GM12878 (cell line): ENCODE measurements at regions not wholly inside any gene's neighbourhood (a gene's known extent, or its start where the extent isn't known, plus 50 kb on each side); places are given as distances from the start of the nearest gene placed in this dataset.

ENCODE experiments used
- ATAC-seq: fragments of 200-7000 bp; cut with Tn5 transposase; 3 replicates; pipeline ENCODE4 v1.9.1; 2020; ENCODE audit warnings: mild to moderate bottlenecking, moderate library complexity
- BruUV-seq: library from RNA; stranded (reverse); fragments of 400-500 nt; replicated peaks from 2 replicates; lab custom pipeline; 2021; lab: Mats Ljungman, UMichigan
- CTCF ChIA-PET: fragments of 300-600 bp; sonication (Branson Sonifier 250); formaldehyde crosslinking; extraction: SDS; loops from one replicate; lab custom pipeline; 2021; ENCODE audit warnings: inconsistent platforms; lab: Yijun Ruan, JAX
- POLR2A ChIA-PET: fragments of 350-600 bp; formaldehyde crosslinking; extraction: SDS; loops from one replicate; lab custom pipeline; 2021; ENCODE audit warnings: inconsistent platforms; lab: Charles Lee
- RAD21 ChIA-PET: fragments of 300-600 bp; sonication (Branson Sonifier 250); formaldehyde crosslinking; loops from one replicate; lab custom pipeline; 2023; ENCODE audit warnings: antibody characterized with exemption; ENCODE audit not compliant: unreplicated experiment; lab: Charles Lee
- SMC1A ChIA-PET: fragments of 300-600 bp; sonication (Branson Sonifier 250); formaldehyde crosslinking; loops from one replicate; lab custom pipeline; 2023; ENCODE audit not compliant: unreplicated experiment, uncharacterized antibody; lab: Charles Lee
- DNase-seq: peaks from one replicate; pipeline ENCODE4 v3.0.0-alpha.2; 2011; ENCODE audit warnings: low read depth, low spot score
- FAIRE-seq: peaks from 3 replicates; lab custom pipeline; 2011; peaks lifted over from hg19 to GRCh38; lab: Jason Lieb, UNC
- H2AFZ ChIP-seq: 2 replicates; pipeline ENCODE4 v1.6.0; 2011; ENCODE audit warnings: low read depth, low read length, control low read depth; ENCODE audit not compliant: control insufficient read depth
- H3K27ac ChIP-seq: 2 replicates; pipeline ENCODE4 v1.5.1; 2011; ENCODE audit warnings: control low read depth; ENCODE audit not compliant: control insufficient read depth, insufficient read depth
- H3K27me3 ChIP-seq, 2 experiments: replicated peaks in 1 of 2; 2 replicates each; pipeline versions ENCODE4 v1.6.0 to v1.6.1; 2011; ENCODE audit warnings: low read length in 1 of 2; ENCODE audit not compliant: control insufficient read depth in 2 of 2, insufficient read depth in 2 of 2
- H3K36me3 ChIP-seq, 2 experiments: 2 replicates each; pipeline ENCODE4 v1.5.1; 2011; ENCODE audit warnings: low read length in 1 of 2; ENCODE audit not compliant: control insufficient read depth in 2 of 2, insufficient read depth in 2 of 2
- H3K4me1 ChIP-seq: 2 replicates; pipeline ENCODE4 v1.6.1; 2011; ENCODE audit warnings: mild to moderate bottlenecking, low read length, moderate library complexity, mixed read lengths; ENCODE audit not compliant: control insufficient read depth, insufficient read depth
- H3K4me2 ChIP-seq: 2 replicates; pipeline ENCODE4 v1.6.0; 2011; ENCODE audit warnings: control low read depth; ENCODE audit not compliant: control insufficient read depth, insufficient read depth
- H3K4me3 ChIP-seq: fragments of 200-600 bp; sonication (generic); 2 replicates; pipeline ENCODE4 v1.5.1; 2016
- H3K79me2 ChIP-seq: 2 replicates; pipeline ENCODE4 v1.6.0; 2011; ENCODE audit warnings: low read length; ENCODE audit not compliant: control insufficient read depth, insufficient read depth
- H3K9ac ChIP-seq: 2 replicates; pipeline ENCODE4 v1.8.0; 2011; ENCODE audit warnings: low read length, control low read depth, mixed read lengths; ENCODE audit not compliant: control insufficient read depth, insufficient read depth
- H3K9me3 ChIP-seq: replicated peaks from 3 replicates; pipeline ENCODE4 v1.5.1; 2011; ENCODE audit warnings: mild to moderate bottlenecking, low read length; ENCODE audit not compliant: control insufficient read depth, insufficient read depth
- H4K20me1 ChIP-seq: 2 replicates; pipeline ENCODE4 v1.6.0; 2011; ENCODE audit not compliant: control insufficient read depth, insufficient read depth
- ASH2L ChIP-seq: fragments of 300-600, 200-600 bp; sonication (generic); IDR thresholded peaks from 2 replicates; pipeline ENCODE4 v1.6.1; 2017; ENCODE audit warnings: low read depth, mild to moderate bottlenecking, borderline replicate concordance
- CHD4 ChIP-seq: fragments of 200-600 bp; sonication (generic); IDR thresholded peaks from 2 replicates; pipeline ENCODE4 v1.6.1; 2016; ENCODE audit warnings: mild to moderate bottlenecking
- EGR1 ChIP-seq, 2 experiments: IDR thresholded peaks; 1 replicate in 1 of 2; 2 replicates in 1 of 2; pipeline ENCODE4 v1.6.1; 2011 to 2012; ENCODE audit warnings: low read depth in 2 of 2, low read length in 2 of 2, borderline replicate concordance in 1 of 2, mild to moderate bottlenecking in 1 of 2, moderate library complexity in 1 of 2
- ESRRA ChIP-seq: IDR thresholded peaks from 2 replicates; pipeline ENCODE4 v1.6.1; 2012; ENCODE audit warnings: mild to moderate bottlenecking, low read length, improper control_type of control experiment
- HDAC6 ChIP-seq: fragments of 200-600 bp; sonication (generic); IDR thresholded peaks from one replicate; pipeline ENCODE4 v1.8.0; 2017; ENCODE audit warnings: antibody characterized with exemption; ENCODE audit not compliant: unreplicated experiment
- HDGF ChIP-seq: fragments of 450-650 bp; IDR thresholded peaks from 2 replicates; pipeline ENCODE4 v1.6.1; 2016; ENCODE audit warnings: antibody characterized with exemption
- KDM1A ChIP-seq: fragments of 200-600 bp; sonication (generic); IDR thresholded peaks from 2 replicates; pipeline ENCODE4 v1.6.1; 2016; ENCODE audit warnings: borderline replicate concordance
- KLF5 ChIP-seq: fragments of 450-650 bp; IDR thresholded peaks from 2 replicates; pipeline ENCODE4 v1.6.1; 2014; ENCODE audit warnings: mild to moderate bottlenecking; ENCODE audit not compliant: partially characterized antibody
- MTA2 ChIP-seq: fragments of 450-650 bp; IDR thresholded peaks from 2 replicates; pipeline ENCODE4 v1.6.1; 2016; ENCODE audit warnings: low read depth, mild to moderate bottlenecking, moderate library complexity
- NFXL1 ChIP-seq: fragments of 450-650 bp; IDR thresholded peaks from 2 replicates; pipeline ENCODE4 v1.6.1; 2017; ENCODE audit warnings: antibody characterized with exemption, mild to moderate bottlenecking, borderline replicate concordance
- PBX3 ChIP-seq: IDR thresholded peaks from 2 replicates; pipeline ENCODE4 v1.6.1; 2011; ENCODE audit warnings: mild to moderate bottlenecking, low read depth, low read length, moderate library complexity; ENCODE audit not compliant: insufficient replicate concordance
- PML ChIP-seq: IDR thresholded peaks from 2 replicates; pipeline ENCODE4 v1.6.1; 2012; ENCODE audit warnings: low read length, inconsistent platforms
- RAD21 ChIP-seq: IDR thresholded peaks from 2 replicates; pipeline ENCODE4 v1.6.1; 2011; ENCODE audit warnings: mild to moderate bottlenecking, low read depth, low read length, moderate library complexity; ENCODE audit not compliant: insufficient read depth
- SMAD5 ChIP-seq: IDR thresholded peaks from 2 replicates; pipeline ENCODE4 v1.6.1; 2016; ENCODE audit warnings: antibody characterized with exemption, low read depth
- SMARCA5 ChIP-seq: fragments of 450-650 bp; IDR thresholded peaks from 2 replicates; pipeline ENCODE4 v1.6.1; 2017; ENCODE audit warnings: mild to moderate bottlenecking
- STAT1 ChIP-seq: fragments of 450-650 bp; conservative IDR thresholded peaks from 2 replicates; pipeline ENCODE4 v1.6.1; 2014; ENCODE audit warnings: antibody characterized with exemption, mild to moderate bottlenecking
- USF1 ChIP-seq: IDR thresholded peaks from 2 replicates; pipeline ENCODE4 v1.6.1; 2011; ENCODE audit warnings: borderline replicate concordance, low read depth, mild to moderate bottlenecking, moderate library complexity, mixed read lengths, low read length; ENCODE audit not compliant: insufficient read depth; ENCODE audit errors: extremely low read length
- ZNF24 ChIP-seq: fragments of 450-650 bp; IDR thresholded peaks from 2 replicates; pipeline ENCODE4 v1.6.1; 2017; ENCODE audit warnings: antibody characterized with exemption, mild to moderate bottlenecking
- WGBS: methylation state at CpG from one replicate; pipeline ENCODE4 v1.1.6; 2016; ENCODE audit warnings: low lambda C conversion rate; ENCODE audit not compliant: insufficient replicate concordance, insufficient coverage; ENCODE audit errors: missing lambda C conversion rate; 5-methylcytosine and 5-hydroxymethylcytosine counted together
- in situ Hi-C: fragments of 300-500 bp; cut with MboI; formaldehyde crosslinking; loops from 9 replicates; pipeline ENCODE4 v1.14.3; 2018; ENCODE audit warnings: mixed read lengths
- intact Hi-C: fragments of 100-400 bp; cut with micrococcal nuclease; formaldehyde crosslinking; loops from one replicate; pipeline ENCODE4 v1.14.2; 2022; ENCODE audit not compliant: unreplicated experiment
- TF ChIP-seq, protein P1 (sequence below): fragments of 450-650 bp; IDR thresholded peaks from 2 replicates; pipeline ENCODE4 v1.6.1; 2017; ENCODE audit warnings: mild to moderate bottlenecking
- TF ChIP-seq, protein P2 (sequence below): fragments of 450-650 bp; IDR thresholded peaks from 2 replicates; pipeline ENCODE4 v1.6.1; 2017; ENCODE audit warnings: borderline replicate concordance

DNA sequence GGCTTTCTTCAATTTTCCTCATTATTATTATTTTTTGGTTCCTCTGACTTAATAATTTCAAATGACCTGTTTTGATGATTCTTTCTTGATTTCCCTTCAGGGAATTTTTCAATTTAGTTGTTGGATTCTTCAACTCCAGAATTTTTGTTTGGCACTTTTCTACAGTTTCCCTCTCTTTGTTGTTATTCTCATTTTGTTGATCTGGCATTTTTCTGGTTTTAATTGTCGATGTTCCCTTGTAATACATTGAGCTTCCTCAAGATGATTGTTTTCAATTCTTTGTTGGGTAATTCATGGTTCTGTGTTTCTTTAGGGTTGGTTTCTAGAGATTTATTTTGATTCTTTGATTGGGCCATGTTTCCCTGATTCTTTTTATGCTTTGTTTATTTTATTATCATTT, 67.8 kb upstream of the DNAJC1 start (continued):
- TF ChIP-seq, protein P1, sequence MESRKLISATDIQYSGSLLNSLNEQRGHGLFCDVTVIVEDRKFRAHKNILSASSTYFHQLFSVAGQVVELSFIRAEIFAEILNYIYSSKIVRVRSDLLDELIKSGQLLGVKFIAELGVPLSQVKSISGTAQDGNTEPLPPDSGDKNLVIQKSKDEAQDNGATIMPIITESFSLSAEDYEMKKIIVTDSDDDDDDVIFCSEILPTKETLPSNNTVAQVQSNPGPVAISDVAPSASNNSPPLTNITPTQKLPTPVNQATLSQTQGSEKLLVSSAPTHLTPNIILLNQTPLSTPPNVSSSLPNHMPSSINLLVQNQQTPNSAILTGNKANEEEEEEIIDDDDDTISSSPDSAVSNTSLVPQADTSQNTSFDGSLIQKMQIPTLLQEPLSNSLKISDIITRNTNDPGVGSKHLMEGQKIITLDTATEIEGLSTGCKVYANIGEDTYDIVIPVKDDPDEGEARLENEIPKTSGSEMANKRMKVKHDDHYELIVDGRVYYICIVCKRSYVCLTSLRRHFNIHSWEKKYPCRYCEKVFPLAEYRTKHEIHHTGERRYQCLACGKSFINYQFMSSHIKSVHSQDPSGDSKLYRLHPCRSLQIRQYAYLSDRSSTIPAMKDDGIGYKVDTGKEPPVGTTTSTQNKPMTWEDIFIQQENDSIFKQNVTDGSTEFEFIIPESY, result no peak
- TF ChIP-seq SMAD5, result no peak
- no peak for TF ChIP-seq KLF5
- no peak for TF ChIP-seq CHD4
- TF ChIP-seq, protein P2, sequence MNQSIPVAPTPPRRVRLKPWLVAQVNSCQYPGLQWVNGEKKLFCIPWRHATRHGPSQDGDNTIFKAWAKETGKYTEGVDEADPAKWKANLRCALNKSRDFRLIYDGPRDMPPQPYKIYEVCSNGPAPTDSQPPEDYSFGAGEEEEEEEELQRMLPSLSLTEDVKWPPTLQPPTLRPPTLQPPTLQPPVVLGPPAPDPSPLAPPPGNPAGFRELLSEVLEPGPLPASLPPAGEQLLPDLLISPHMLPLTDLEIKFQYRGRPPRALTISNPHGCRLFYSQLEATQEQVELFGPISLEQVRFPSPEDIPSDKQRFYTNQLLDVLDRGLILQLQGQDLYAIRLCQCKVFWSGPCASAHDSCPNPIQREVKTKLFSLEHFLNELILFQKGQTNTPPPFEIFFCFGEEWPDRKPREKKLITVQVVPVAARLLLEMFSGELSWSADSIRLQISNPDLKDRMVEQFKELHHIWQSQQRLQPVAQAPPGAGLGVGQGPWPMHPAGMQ, result no peak

DNA sequence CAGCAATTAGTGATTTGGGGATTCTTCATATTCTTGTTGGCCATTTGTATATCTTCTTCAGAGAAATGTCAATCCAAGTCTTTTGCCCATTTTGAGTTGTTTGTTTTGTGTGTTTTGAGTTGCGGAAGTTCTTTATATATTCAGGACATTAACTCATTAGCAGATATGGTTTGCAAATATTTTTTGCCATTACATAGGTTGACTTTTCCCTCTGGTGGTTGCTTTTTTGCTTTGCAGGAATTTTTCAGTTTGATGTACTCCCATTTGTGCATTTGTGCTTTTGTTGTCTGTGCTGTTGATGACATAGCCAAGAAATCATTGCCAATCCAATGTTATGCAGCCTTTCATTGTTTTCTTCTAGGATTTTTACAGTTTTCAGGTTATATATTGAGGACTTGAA, 63.6 kb upstream of the DNAJC1 start:
- Histone ChIP-seq H3K9ac (no peak overlapping the region), H3K9me3 (no peaks in the 10 kb centered on the region), H3K4me1 (no peaks in the 10 kb centered on the region), H3K4me3 (no peak overlapping the region), H3K79me2 (no peaks in the 10 kb centered on the region), H2AFZ (no peak overlapping the region), H3K27ac (no peak overlapping the region), H4K20me1 (no peaks in the 10 kb centered on the region), H3K4me2 (no peak overlapping the region), H3K27me3 (no peaks in the 10 kb centered on the region), H3K36me3 (no peaks in the 10 kb centered on the region)
- RAD21 ChIA-PET, result no interaction called here
- DNase-seq (no peak), ATAC-seq (no peak), FAIRE-seq (no peak)
- SMC1A ChIA-PET, result interaction anchor here (0.7 to 1.2 kb wide), 2 partner anchors 16 to 86 kb away, joined by 3 to 4 read pairs; no protein-coding TSS in a partner anchor
- POLR2A ChIA-PET, result no interaction called here
- no TSS peak for BruUV-seq
- CTCF ChIA-PET, result no interaction called here
- intact Hi-C loops, result no loop called here
- 95% methylated on average over 1 of the region's 1 CpG for WGBS
- in situ Hi-C loops, result no loop called here
- no peak for TF ChIP-seq USF1
- TF ChIP-seq HDGF, result no peak
- no peak for TF ChIP-seq ASH2L
- no peak for TF ChIP-seq ZNF24
- TF ChIP-seq HDAC6, result no peak
- no peak for TF ChIP-seq NFXL1
- no peak for TF ChIP-seq MTA2
- no peak for TF ChIP-seq PBX3
- TF ChIP-seq EGR1 (IDR thresholded peaks at IDR 0.05; ENCODE audit: borderline replicate concordance in 1 of 2, low read depth in 2 of 2, low read length in 2 of 2), result no peak
- TF ChIP-seq STAT1, result no peak
- TF ChIP-seq RAD21, result no peak
- TF ChIP-seq PML, result no peak
- no peak for TF ChIP-seq KDM1A
- TF ChIP-seq SMARCA5, result no peak
- no peak for TF ChIP-seq ESRRA
